BLaER1 (cell line): ENCODE measurements at regions not wholly inside any gene's neighbourhood (a gene's known extent, or its start where the extent isn't known, plus 50 kb on each side); places are given as distances from the start of the nearest gene placed in this dataset.

Source experiments
- H3K27ac ChIP-seq: shearing (Covaris generic); formaldehyde crosslinking; 2 replicates; pipeline ENCODE4 v1.8.1; 2022
- H3K27me3 ChIP-seq: shearing (Covaris generic); formaldehyde crosslinking; 2 replicates; pipeline ENCODE4 v1.8.1; 2022
- H3K36me3 ChIP-seq: shearing (Covaris generic); formaldehyde crosslinking; 2 replicates; pipeline ENCODE4 v1.8.1; 2022
- H3K4me1 ChIP-seq: shearing (Covaris generic); formaldehyde crosslinking; 2 replicates; pipeline ENCODE4 v1.8.1; 2022
- H3K4me2 ChIP-seq: shearing (Covaris generic); formaldehyde crosslinking; 2 replicates; pipeline ENCODE4 v1.8.1; 2022
- H3K4me3 ChIP-seq: shearing (Covaris generic); formaldehyde crosslinking; 2 replicates; pipeline ENCODE4 v1.8.1; 2022
- H3K9ac ChIP-seq: shearing (Covaris generic); formaldehyde crosslinking; 2 replicates; pipeline ENCODE4 v1.8.1; 2022
- H3K9me3 ChIP-seq: shearing (Covaris generic); formaldehyde crosslinking; 2 replicates; pipeline ENCODE4 v1.8.1; 2022
- H4K20me1 ChIP-seq: shearing (Covaris generic); formaldehyde crosslinking; 2 replicates; pipeline ENCODE4 v1.8.1; 2022
- Cebpa-rat ChIP-seq: shearing (Covaris generic); IDR thresholded peaks from 2 replicates; pipeline ENCODE4 v1.8.1; 2022

GRCh38 chr4:11178433-11178832, 250.3 kb downstream of the HS3ST1 start:
- H3K4me1 ChIP-seq, result no peaks in the 10 kb centered on the region
- H3K27me3 ChIP-seq, result no peaks in the 10 kb centered on the region
- H3K9me3 ChIP-seq, result no peaks in the 10 kb centered on the region
- no peak overlapping the region for H3K4me3 ChIP-seq
- H3K4me2 ChIP-seq, result no peak overlapping the region
- H4K20me1 ChIP-seq, result no peaks in the 10 kb centered on the region
- no peak overlapping the region for H3K27ac ChIP-seq
- no peak overlapping the region for H3K9ac ChIP-seq
- TF ChIP-seq Cebpa-rat, result no peak
- no peaks in the 10 kb centered on the region for H3K36me3 ChIP-seq

- H3K9ac ChIP-seq, result no peak overlapping the region
- H3K36me3 ChIP-seq, result no peaks in the 10 kb centered on the region
- H3K27me3 ChIP-seq, result no peaks in the 10 kb centered on the region
- no peak overlapping the region for H3K4me2 ChIP-seq
- H3K9me3 ChIP-seq, result no peaks in the 10 kb centered on the region
- no peaks in the 10 kb centered on the region for H3K4me1 ChIP-seq
- H4K20me1 ChIP-seq, result no peaks in the 10 kb centered on the region
- TF ChIP-seq Cebpa-rat, result no peak
- H3K4me3 ChIP-seq, result no peak overlapping the region
- H3K27ac ChIP-seq, result no peak overlapping the region
These were observed 253.3 kb downstream of the HS3ST1 start for GRCh38 chr4:11175374-11175773.

GRCh38 chr4:11166606-11167005, 262.1 kb downstream of the HS3ST1 start:
- H4K20me1 ChIP-seq, result no peaks in the 10 kb centered on the region
- no peak overlapping the region for H3K27ac ChIP-seq
- 0 out of 2 replicates have a peak, but pooled peaks cover 5% of the 10 kb centered on the region for H3K9me3 ChIP-seq
- H3K4me2 ChIP-seq, result no peak overlapping the region
- no peaks in the 10 kb centered on the region for H3K36me3 ChIP-seq
- TF ChIP-seq Cebpa-rat, result no peak
- no peak overlapping the region for H3K9ac ChIP-seq
- H3K4me3 ChIP-seq, result no peak overlapping the region
- H3K4me1 ChIP-seq, result no peaks in the 10 kb centered on the region
- H3K27me3 ChIP-seq, result no peaks in the 10 kb centered on the region

- Histone ChIP-seq H3K27ac (no peak overlapping the region), H3K4me1 (no peaks in the 10 kb centered on the region), H3K4me3 (no peak overlapping the region), H3K4me2 (no peak overlapping the region), H3K27me3 (no peaks in the 10 kb centered on the region), H3K36me3 (no peaks in the 10 kb centered on the region), H4K20me1 (no peaks in the 10 kb centered on the region), H3K9ac (no peak overlapping the region), H3K9me3 (0 out of 2 replicates have a peak, but pooled peaks cover 5% of the 10 kb centered on the region)
- no peak for TF ChIP-seq Cebpa-rat
These were observed 262.7 kb downstream of the HS3ST1 start for GRCh38 chr4:11166034-11166433.

- Histone ChIP-seq H3K4me3 (no peak overlapping the region), H3K9me3 (0 out of 2 replicates have a peak, but pooled peaks cover 5% of the 10 kb centered on the region), H3K4me1 (no peaks in the 10 kb centered on the region), H4K20me1 (no peaks in the 10 kb centered on the region), H3K4me2 (no peak overlapping the region), H3K27me3 (no peaks in the 10 kb centered on the region), H3K36me3 (no peaks in the 10 kb centered on the region), H3K9ac (no peak overlapping the region), H3K27ac (no peak overlapping the region)
- TF ChIP-seq Cebpa-rat, result no peak
These were observed 263.6 kb downstream of the HS3ST1 start for GRCh38 chr4:11165052-11165451.

GRCh38 chr4:11160288-11160687, 268.4 kb downstream of the HS3ST1 start:
- H3K4me3 ChIP-seq, result no peak overlapping the region
- H3K4me1 ChIP-seq, result peaks cover 9% of the 10 kb centered on the region; the same call in 1 of the 2 replicates
- TF ChIP-seq Cebpa-rat, result no peak
- no peak overlapping the region for H3K4me2 ChIP-seq
- no peaks in the 10 kb centered on the region for H4K20me1 ChIP-seq
- no peaks in the 10 kb centered on the region for H3K27me3 ChIP-seq
- H3K9ac ChIP-seq, result no peak overlapping the region
- H3K9me3 ChIP-seq, result 0 out of 2 replicates have a peak, but pooled peaks cover 5% of the 10 kb centered on the region
- H3K36me3 ChIP-seq, result no peaks in the 10 kb centered on the region
- no peak overlapping the region for H3K27ac ChIP-seq

GRCh38 chr4:11158971-11159370, 269.7 kb downstream of the HS3ST1 start:
- Histone ChIP-seq H3K9ac (no peak overlapping the region), H3K36me3 (no peaks in the 10 kb centered on the region), H3K9me3 (0 out of 2 replicates have a peak, but pooled peaks cover 5% of the 10 kb centered on the region), H3K27me3 (no peaks in the 10 kb centered on the region), H4K20me1 (no peaks in the 10 kb centered on the region), H3K4me2 (no peak overlapping the region), H3K27ac (no peak overlapping the region), H3K4me3 (no peak overlapping the region), H3K4me1 (peaks cover 13% of the 10 kb centered on the region; the same call in 1 of the 2 replicates)
- TF ChIP-seq Cebpa-rat, result no peak

GRCh38 chr4:11155208-11155867, 273.4 kb downstream of the HS3ST1 start:
- peak overlapping the region; percentile 4; the same call in 1 of the 2 replicates for H3K4me2 ChIP-seq
- no peak overlapping the region for H3K27ac ChIP-seq
- no peaks in the 10 kb centered on the region for H3K36me3 ChIP-seq
- H4K20me1 ChIP-seq, result no peaks in the 10 kb centered on the region
- no peaks in the 10 kb centered on the region for H3K27me3 ChIP-seq
- H3K9ac ChIP-seq, result no peak overlapping the region
- no peak for TF ChIP-seq Cebpa-rat
- no peaks in the 10 kb centered on the region for H3K9me3 ChIP-seq
- H3K4me1 ChIP-seq, result peaks cover 13% of the 10 kb centered on the region; the same call in 1 of the 2 replicates
- H3K4me3 ChIP-seq, result no peak overlapping the region

GRCh38 chr4:11153171-11153750, 275.4 kb downstream of the HS3ST1 start:
- no peak overlapping the region for H3K27ac ChIP-seq
- H3K9me3 ChIP-seq, result no peaks in the 10 kb centered on the region
- no peak overlapping the region for H3K4me2 ChIP-seq
- H3K4me3 ChIP-seq, result no peak overlapping the region
- H3K4me1 ChIP-seq, result peaks cover 13% of the 10 kb centered on the region; the same call in 1 of the 2 replicates
- no peak overlapping the region for H3K9ac ChIP-seq
- no peaks in the 10 kb centered on the region for H3K36me3 ChIP-seq
- no peaks in the 10 kb centered on the region for H3K27me3 ChIP-seq
- TF ChIP-seq Cebpa-rat, result no peak
- H4K20me1 ChIP-seq, result no peaks in the 10 kb centered on the region

GRCh38 chr4:11152684-11153083, 276.0 kb downstream of the HS3ST1 start:
- H3K27me3 ChIP-seq, result no peaks in the 10 kb centered on the region
- peaks cover 13% of the 10 kb centered on the region; the same call in 1 of the 2 replicates for H3K4me1 ChIP-seq
- no peak for TF ChIP-seq Cebpa-rat
- H3K4me2 ChIP-seq, result no peak overlapping the region
- H3K4me3 ChIP-seq, result no peak overlapping the region
- no peak overlapping the region for H3K9ac ChIP-seq
- H3K27ac ChIP-seq, result no peak overlapping the region
- no peaks in the 10 kb centered on the region for H4K20me1 ChIP-seq
- no peaks in the 10 kb centered on the region for H3K36me3 ChIP-seq
- H3K9me3 ChIP-seq, result no peaks in the 10 kb centered on the region
